HCT116 (cell line): ENCODE measurements at regions not wholly inside any gene's neighbourhood (a gene's known extent, or its start where the extent isn't known, plus 50 kb on each side); places are given as distances from the start of the nearest gene placed in this dataset.

Experiments
- ATAC-seq: fragments of 200-7000 bp; cut with Tn5 transposase; 2 replicates; pipeline ENCODE4 v1.9.1; 2020; ENCODE audit warnings: mild to moderate bottlenecking, moderate library complexity
- BruUV-seq: library from RNA; stranded (reverse); fragments of 400-500 nt; replicated peaks from 2 replicates; lab custom pipeline; 2021; lab: Mats Ljungman, UMichigan
- CTCF ChIA-PET: fragments of 300-600 bp; sonication (Branson Sonifier 250); formaldehyde crosslinking; loops from one replicate; lab custom pipeline; 2021; ENCODE audit warnings: antibody characterized with exemption; lab: Charles Lee
- POLR2A ChIA-PET: fragments of 300-600, 350-600 bp; sonication (Branson Sonifier 250); formaldehyde crosslinking; loops from one replicate; lab custom pipeline; 2021; ENCODE audit warnings: antibody characterized with exemption; lab: Charles Lee
- RAD21 ChIA-PET, 2 experiments: fragments of 300-600 bp; sonication (Branson Sonifier 250); formaldehyde crosslinking; loops; one replicate each; lab custom pipeline; 2023; ENCODE audit warnings: low total read pairs in 2 of 2; ENCODE audit not compliant: uncharacterized antibody in 2 of 2, unreplicated experiment in 2 of 2, low non-redundant PET in 1 of 2; lab: Charles Lee
- DNase-seq: peaks from one replicate; pipeline ENCODE4 v3.0.0-alpha.2; 2010; ENCODE audit warnings: low read depth, low spot score
- H2AFZ ChIP-seq: fragments of 200-600 bp; shearing (Covaris generic), sonication (generic); 2 replicates; pipeline ENCODE4 v1.6.1; 2017; ENCODE audit warnings: low read depth, mixed run types, mixed read lengths, antibody characterized with exemption, low read length; ENCODE audit not compliant: poor library complexity, severe bottlenecking
- H3K27ac ChIP-seq: 2 replicates; pipeline ENCODE4 v1.5.1; 2012; ENCODE audit warnings: low read depth, low read length
- H3K27me3 ChIP-seq: fragments of 200-600 bp; sonication (generic); 2 replicates; pipeline ENCODE4 v1.6.1; 2016; ENCODE audit warnings: mixed run types, low read length, mixed read lengths; ENCODE audit not compliant: insufficient read depth
- H3K36me3 ChIP-seq, 2 experiments: fragments of 200-500 bp in 1 of 2; fragments of 200-600 bp in 1 of 2; sonication (Bioruptor generic) in 1 of 2; sonication (generic) in 1 of 2; 2 replicates each; pipeline versions ENCODE4 v1.5.1 to v1.6.1; 2014 to 2016; ENCODE audit warnings: low read length in 2 of 2, inconsistent platforms in 1 of 2, mixed read lengths in 1 of 2, mixed run types in 1 of 2; ENCODE audit not compliant: insufficient read depth in 2 of 2, control insufficient read depth in 1 of 2
- H3K4me1 ChIP-seq, 2 experiments: fragments of 200-600 bp in 1 of 2; sonication (generic) in 1 of 2; 2 replicates each; pipeline versions ENCODE4 v1.5.1 to v1.6.1; 2012 to 2017; ENCODE audit warnings: low read length in 2 of 2, inconsistent platforms in 1 of 2, mild to moderate bottlenecking in 1 of 2, mixed read lengths in 1 of 2, mixed run types in 1 of 2, moderate library complexity in 1 of 2; ENCODE audit not compliant: insufficient read depth in 2 of 2, control insufficient read depth in 1 of 2
- H3K4me2 ChIP-seq: fragments of 200-600 bp; sonication (generic); 2 replicates; pipeline ENCODE4 v1.6.1; 2017; ENCODE audit warnings: mixed run types, low read length, mixed read lengths
- H3K4me3 ChIP-seq, 2 experiments: fragments of 200-600 bp in 1 of 2; sonication (generic) in 1 of 2; replicated peaks in 1 of 2; 2 replicates each; pipeline ENCODE4 v1.5.1; 2011 to 2016; ENCODE audit warnings: low read length in 2 of 2, control low read depth in 1 of 2, low read depth in 1 of 2, mild to moderate bottlenecking in 1 of 2, mixed read lengths in 1 of 2, mixed run types in 1 of 2
- H3K79me2 ChIP-seq: fragments of 200-600 bp; sonication (generic); 2 replicates; pipeline ENCODE4 v1.6.1; 2017; ENCODE audit warnings: mild to moderate bottlenecking, mixed run types, low read length, moderate library complexity, mixed read lengths; ENCODE audit not compliant: insufficient read depth
- H3K9ac ChIP-seq: fragments of 200-600 bp; sonication (generic); 2 replicates; pipeline ENCODE4 v1.6.1; 2016; ENCODE audit warnings: low read length, mixed read lengths
- H3K9me2 ChIP-seq: fragments of 200-600 bp; sonication (generic), shearing (Covaris generic); 2 replicates; pipeline ENCODE4 v1.6.1; 2017; ENCODE audit warnings: mixed run types, mild to moderate bottlenecking, moderate library complexity; ENCODE audit not compliant: insufficient read depth
- H3K9me3 ChIP-seq, 2 experiments: fragments of 200-500 bp in 1 of 2; fragments of 200-600 bp in 1 of 2; sonication (Bioruptor generic) in 1 of 2; sonication (generic) in 1 of 2; 2 replicates each; pipeline ENCODE4 v1.6.1; 2014 to 2017; ENCODE audit warnings: low read length in 2 of 2, mixed read lengths in 2 of 2, inconsistent platforms in 1 of 2, low read depth in 1 of 2, mild to moderate bottlenecking in 1 of 2, mixed run types in 1 of 2, moderate library complexity in 1 of 2; ENCODE audit not compliant: control insufficient read depth in 1 of 2, insufficient read depth in 1 of 2
- H4K20me1 ChIP-seq: fragments of 200-600 bp; sonication (generic), shearing (Covaris generic); 2 replicates; pipeline ENCODE4 v1.6.1; 2017; ENCODE audit warnings: mixed run types, mild to moderate bottlenecking, moderate library complexity; ENCODE audit not compliant: insufficient read depth
- CEBPB ChIP-seq: IDR thresholded peaks from 2 replicates; pipeline ENCODE4 v1.6.1; 2012; ENCODE audit warnings: low read depth
- EGR1 ChIP-seq: IDR thresholded peaks from 2 replicates; pipeline ENCODE4 v1.6.1; 2012; ENCODE audit warnings: low read depth
- ELF1 ChIP-seq: IDR thresholded peaks from 2 replicates; pipeline ENCODE4 v1.6.1; 2012; ENCODE audit warnings: low read depth, borderline replicate concordance
- EZH2 ChIP-seq: fragments of 200-600 bp; sonication (generic); IDR thresholded peaks from 2 replicates; pipeline ENCODE4 v1.6.1; 2017; ENCODE audit warnings: antibody characterized with exemption, mixed run types
- EZH2phosphoT487 ChIP-seq: fragments of 200-600 bp; IDR thresholded peaks from 2 replicates; pipeline ENCODE4 v1.6.1; 2018; ENCODE audit warnings: antibody characterized with exemption, borderline replicate concordance
- FOSL1 ChIP-seq: IDR thresholded peaks from 2 replicates; pipeline ENCODE4 v1.6.1; 2012; ENCODE audit warnings: low read depth
- JUND ChIP-seq: IDR thresholded peaks from 2 replicates; pipeline ENCODE4 v1.6.1; 2012
- POLR2A ChIP-seq: IDR thresholded peaks from 2 replicates; pipeline ENCODE4 v1.7.0; 2011; ENCODE audit warnings: borderline replicate concordance; ENCODE audit not compliant: insufficient read depth, insufficient read length; ENCODE audit errors: extremely low read depth
- POLR2AphosphoS5 ChIP-seq: IDR thresholded peaks from 2 replicates; pipeline ENCODE4 v1.6.1; 2011; ENCODE audit warnings: mild to moderate bottlenecking, low read depth, low read length, moderate library complexity
- RAD21 ChIP-seq: IDR thresholded peaks from 2 replicates; pipeline ENCODE4 v1.6.1; 2012; ENCODE audit warnings: low read depth, mild to moderate bottlenecking
- SIN3A ChIP-seq: IDR thresholded peaks from 2 replicates; pipeline ENCODE4 v1.6.1; 2012; ENCODE audit warnings: low read depth
- SP1 ChIP-seq: IDR thresholded peaks from 2 replicates; pipeline ENCODE4 v1.6.1; 2012; ENCODE audit warnings: low read depth
- SRF ChIP-seq: IDR thresholded peaks from 2 replicates; pipeline ENCODE4 v1.6.1; 2012; ENCODE audit warnings: low read depth
- TCF7L2 ChIP-seq: IDR thresholded peaks from 2 replicates; pipeline ENCODE4 v1.7.0; 2011; ENCODE audit warnings: borderline replicate concordance, inconsistent platforms; ENCODE audit not compliant: insufficient read depth, insufficient read length; ENCODE audit errors: extremely low read depth
- ZNF274 ChIP-seq: fragments of 200-500 bp; sonication (Bioruptor generic); IDR thresholded peaks from 2 replicates; pipeline ENCODE4 v1.6.1; 2014; ENCODE audit warnings: mild to moderate bottlenecking, low read depth, low read length, inconsistent platforms
- intact Hi-C: fragments of 100-400 bp; cut with micrococcal nuclease; formaldehyde crosslinking; loops from 2 replicates; pipeline ENCODE4 v1.10.0; 2022
- TF ChIP-seq, protein P1 (sequence below): IDR thresholded peaks from 2 replicates; pipeline ENCODE4 v1.6.1; 2011; ENCODE audit warnings: mild to moderate bottlenecking, low read length, moderate library complexity; ENCODE audit not compliant: insufficient replicate concordance; ENCODE audit errors: extremely low read depth
- TF ChIP-seq, protein P2 (sequence below): IDR thresholded peaks from 2 replicates; pipeline ENCODE4 v1.6.1; 2012; ENCODE audit warnings: low read depth
- TF ChIP-seq, protein P3 (sequence below): IDR thresholded peaks from 2 replicates; pipeline ENCODE4 v1.6.1; 2012
- TF ChIP-seq, protein P4 (sequence below), 3 experiments: fragments of 200-600 bp in 1 of 3; sonication (generic) in 1 of 3; IDR thresholded peaks in 2 of 3; conservative IDR thresholded peaks in 1 of 3; 2 replicates each; pipeline ENCODE4 v1.5.1; 2012 to 2017; ENCODE audit warnings: low read depth in 2 of 3, low read length in 2 of 3, antibody characterized with exemption in 1 of 3, borderline replicate concordance in 1 of 3, control low read depth in 1 of 3, mild to moderate bottlenecking in 1 of 3, mixed read lengths in 1 of 3, mixed run types in 1 of 3, moderate library complexity in 1 of 3; ENCODE audit not compliant: insufficient read depth in 1 of 3
- TF ChIP-seq, protein P5 (sequence below): IDR thresholded peaks from 2 replicates; pipeline ENCODE4 v1.6.1; 2012

DNA sequence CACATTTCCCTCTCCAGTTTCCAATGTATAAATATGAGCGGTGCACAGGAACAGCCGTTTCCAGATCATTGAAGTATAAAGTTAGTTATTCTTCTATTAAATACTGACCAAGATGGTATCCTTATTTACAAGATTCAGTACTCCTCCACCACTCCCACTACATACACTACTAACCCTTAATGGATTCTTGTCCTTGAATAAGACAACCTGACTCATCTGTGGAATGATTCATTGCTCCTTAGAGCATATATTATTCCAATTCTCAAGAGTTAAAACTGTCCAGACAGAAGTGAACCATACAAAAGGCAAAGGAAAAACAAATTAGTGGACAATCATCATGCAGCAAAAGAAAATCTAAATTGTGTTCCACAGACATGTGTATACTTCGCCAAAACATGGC is 373.3 kb downstream of the IDS start:
- ATAC-seq (no peak), DNase-seq (no peak)
- H3K36me3 ChIP-seq, result no peaks in the 10 kb centered on the region
- ChIA-PET POLR2A (no interaction called here), RAD21 (no interaction called here), CTCF (no interaction called here)
- no peak overlapping the region for H3K4me3 ChIP-seq
- no peak overlapping the region for H3K27ac ChIP-seq
- intact Hi-C loops, result no loop called here
- no peak overlapping the region for H2AFZ ChIP-seq
- BruUV-seq, result no TSS peak
- H3K9ac ChIP-seq, result no peak overlapping the region
- H3K27me3 ChIP-seq, result no peaks in the 10 kb centered on the region
- no peak overlapping the region for H3K4me2 ChIP-seq
- no peaks in the 10 kb centered on the region for H3K9me2 ChIP-seq
- H3K4me1 ChIP-seq, result no peaks in the 10 kb centered on the region
- H3K79me2 ChIP-seq, result no peaks in the 10 kb centered on the region
- TF ChIP-seq, protein P1, sequence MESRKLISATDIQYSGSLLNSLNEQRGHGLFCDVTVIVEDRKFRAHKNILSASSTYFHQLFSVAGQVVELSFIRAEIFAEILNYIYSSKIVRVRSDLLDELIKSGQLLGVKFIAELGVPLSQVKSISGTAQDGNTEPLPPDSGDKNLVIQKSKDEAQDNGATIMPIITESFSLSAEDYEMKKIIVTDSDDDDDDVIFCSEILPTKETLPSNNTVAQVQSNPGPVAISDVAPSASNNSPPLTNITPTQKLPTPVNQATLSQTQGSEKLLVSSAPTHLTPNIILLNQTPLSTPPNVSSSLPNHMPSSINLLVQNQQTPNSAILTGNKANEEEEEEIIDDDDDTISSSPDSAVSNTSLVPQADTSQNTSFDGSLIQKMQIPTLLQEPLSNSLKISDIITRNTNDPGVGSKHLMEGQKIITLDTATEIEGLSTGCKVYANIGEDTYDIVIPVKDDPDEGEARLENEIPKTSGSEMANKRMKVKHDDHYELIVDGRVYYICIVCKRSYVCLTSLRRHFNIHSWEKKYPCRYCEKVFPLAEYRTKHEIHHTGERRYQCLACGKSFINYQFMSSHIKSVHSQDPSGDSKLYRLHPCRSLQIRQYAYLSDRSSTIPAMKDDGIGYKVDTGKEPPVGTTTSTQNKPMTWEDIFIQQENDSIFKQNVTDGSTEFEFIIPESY, result no peak
- TF ChIP-seq SRF (no peak), JUND (no peak), TCF7L2 (no peak), ZNF274 (no peak), FOSL1 (no peak), RAD21 (no peak), CEBPB (no peak), SP1 (no peak), SIN3A (no peak), ELF1 (no peak), EZH2phosphoT487 (no peak), POLR2AphosphoS5 (no peak), EZH2 (no peak), POLR2A (no peak), EGR1 (no peak)
- TF ChIP-seq, protein P2, sequence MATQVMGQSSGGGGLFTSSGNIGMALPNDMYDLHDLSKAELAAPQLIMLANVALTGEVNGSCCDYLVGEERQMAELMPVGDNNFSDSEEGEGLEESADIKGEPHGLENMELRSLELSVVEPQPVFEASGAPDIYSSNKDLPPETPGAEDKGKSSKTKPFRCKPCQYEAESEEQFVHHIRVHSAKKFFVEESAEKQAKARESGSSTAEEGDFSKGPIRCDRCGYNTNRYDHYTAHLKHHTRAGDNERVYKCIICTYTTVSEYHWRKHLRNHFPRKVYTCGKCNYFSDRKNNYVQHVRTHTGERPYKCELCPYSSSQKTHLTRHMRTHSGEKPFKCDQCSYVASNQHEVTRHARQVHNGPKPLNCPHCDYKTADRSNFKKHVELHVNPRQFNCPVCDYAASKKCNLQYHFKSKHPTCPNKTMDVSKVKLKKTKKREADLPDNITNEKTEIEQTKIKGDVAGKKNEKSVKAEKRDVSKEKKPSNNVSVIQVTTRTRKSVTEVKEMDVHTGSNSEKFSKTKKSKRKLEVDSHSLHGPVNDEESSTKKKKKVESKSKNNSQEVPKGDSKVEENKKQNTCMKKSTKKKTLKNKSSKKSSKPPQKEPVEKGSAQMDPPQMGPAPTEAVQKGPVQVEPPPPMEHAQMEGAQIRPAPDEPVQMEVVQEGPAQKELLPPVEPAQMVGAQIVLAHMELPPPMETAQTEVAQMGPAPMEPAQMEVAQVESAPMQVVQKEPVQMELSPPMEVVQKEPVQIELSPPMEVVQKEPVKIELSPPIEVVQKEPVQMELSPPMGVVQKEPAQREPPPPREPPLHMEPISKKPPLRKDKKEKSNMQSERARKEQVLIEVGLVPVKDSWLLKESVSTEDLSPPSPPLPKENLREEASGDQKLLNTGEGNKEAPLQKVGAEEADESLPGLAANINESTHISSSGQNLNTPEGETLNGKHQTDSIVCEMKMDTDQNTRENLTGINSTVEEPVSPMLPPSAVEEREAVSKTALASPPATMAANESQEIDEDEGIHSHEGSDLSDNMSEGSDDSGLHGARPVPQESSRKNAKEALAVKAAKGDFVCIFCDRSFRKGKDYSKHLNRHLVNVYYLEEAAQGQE, result no peak
- TF ChIP-seq, protein P3, sequence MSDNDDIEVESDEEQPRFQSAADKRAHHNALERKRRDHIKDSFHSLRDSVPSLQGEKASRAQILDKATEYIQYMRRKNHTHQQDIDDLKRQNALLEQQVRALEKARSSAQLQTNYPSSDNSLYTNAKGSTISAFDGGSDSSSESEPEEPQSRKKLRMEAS, result no peak
- TF ChIP-seq, protein P4, sequence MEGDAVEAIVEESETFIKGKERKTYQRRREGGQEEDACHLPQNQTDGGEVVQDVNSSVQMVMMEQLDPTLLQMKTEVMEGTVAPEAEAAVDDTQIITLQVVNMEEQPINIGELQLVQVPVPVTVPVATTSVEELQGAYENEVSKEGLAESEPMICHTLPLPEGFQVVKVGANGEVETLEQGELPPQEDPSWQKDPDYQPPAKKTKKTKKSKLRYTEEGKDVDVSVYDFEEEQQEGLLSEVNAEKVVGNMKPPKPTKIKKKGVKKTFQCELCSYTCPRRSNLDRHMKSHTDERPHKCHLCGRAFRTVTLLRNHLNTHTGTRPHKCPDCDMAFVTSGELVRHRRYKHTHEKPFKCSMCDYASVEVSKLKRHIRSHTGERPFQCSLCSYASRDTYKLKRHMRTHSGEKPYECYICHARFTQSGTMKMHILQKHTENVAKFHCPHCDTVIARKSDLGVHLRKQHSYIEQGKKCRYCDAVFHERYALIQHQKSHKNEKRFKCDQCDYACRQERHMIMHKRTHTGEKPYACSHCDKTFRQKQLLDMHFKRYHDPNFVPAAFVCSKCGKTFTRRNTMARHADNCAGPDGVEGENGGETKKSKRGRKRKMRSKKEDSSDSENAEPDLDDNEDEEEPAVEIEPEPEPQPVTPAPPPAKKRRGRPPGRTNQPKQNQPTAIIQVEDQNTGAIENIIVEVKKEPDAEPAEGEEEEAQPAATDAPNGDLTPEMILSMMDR (IDR thresholded peaks at IDR 0.05 in 2 of 3, conservative IDR thresholded peaks at IDR 0.05 in 1 of 3; ENCODE audit: borderline replicate concordance in 1 of 3, insufficient read depth in 1 of 3, low read depth in 2 of 3, low read length in 2 of 3), result no peak
- TF ChIP-seq, protein P5, sequence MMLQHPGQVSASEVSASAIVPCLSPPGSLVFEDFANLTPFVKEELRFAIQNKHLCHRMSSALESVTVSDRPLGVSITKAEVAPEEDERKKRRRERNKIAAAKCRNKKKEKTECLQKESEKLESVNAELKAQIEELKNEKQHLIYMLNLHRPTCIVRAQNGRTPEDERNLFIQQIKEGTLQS, result no peak
- no peaks in the 10 kb centered on the region for H4K20me1 ChIP-seq
- H3K9me3 ChIP-seq, result no peaks in the 10 kb centered on the region
